GM21360 (cell line): ENCODE measurements at regions not wholly inside any gene's neighbourhood (a gene's known extent, or its start where the extent isn't known, plus 50 kb on each side); places are given as distances from the start of the nearest gene placed in this dataset.
"Not testable (repeated sequence)": the region's sequence is repeated elsewhere in the genome, so short reads cannot be mapped to it uniquely, and the experiment has no call there.

ENCODE experiments used
- ATAC-seq: cut with Tn5 transposase; IDR thresholded peaks from one replicate; pipeline ENCODE4 v1.9.1; 2021; ENCODE audit warnings: mild to moderate bottlenecking, moderate library complexity; ENCODE audit not compliant: unreplicated experiment

DNA sequence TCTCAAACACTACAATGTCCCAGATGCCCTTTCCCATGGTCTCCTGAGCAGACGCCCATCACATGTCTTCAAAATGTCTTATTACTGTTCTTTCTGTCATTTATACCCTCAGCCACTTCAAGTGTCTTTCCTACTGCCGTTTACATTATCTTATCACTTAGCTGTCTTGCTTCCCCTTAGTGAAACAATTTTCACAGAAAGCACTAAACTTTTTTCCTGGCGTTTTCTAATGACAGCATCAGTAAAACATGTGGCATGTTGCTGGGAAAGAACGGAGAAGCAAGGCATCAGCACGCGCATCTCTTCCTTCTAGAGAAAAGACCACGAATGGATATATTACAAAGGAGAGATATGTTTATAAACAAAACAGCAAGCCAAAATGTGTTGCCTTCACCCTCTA, 189.7 kb upstream of the SLIT2 start:
- no peak for ATAC-seq

DNA sequence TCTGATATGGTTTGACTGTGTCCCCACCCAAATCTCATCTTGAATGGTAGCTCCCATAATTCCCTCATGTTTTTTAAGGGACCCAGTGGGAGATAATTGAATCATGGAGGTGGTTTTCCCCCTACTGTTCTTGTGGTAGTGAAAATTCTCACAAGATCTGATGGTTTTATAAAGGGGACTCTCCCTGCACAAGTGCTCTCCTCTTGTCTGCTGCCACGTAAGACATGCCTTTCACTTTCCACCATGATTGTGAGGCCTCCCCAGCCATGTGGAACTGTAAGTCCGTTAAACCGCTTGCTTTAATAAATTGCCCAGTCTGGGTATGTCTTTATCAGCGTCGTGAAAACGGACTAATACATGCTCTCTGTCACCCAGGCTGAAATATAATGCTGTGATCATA, 200.9 kb upstream of the SLIT2 start:
- ATAC-seq: no peak

DNA sequence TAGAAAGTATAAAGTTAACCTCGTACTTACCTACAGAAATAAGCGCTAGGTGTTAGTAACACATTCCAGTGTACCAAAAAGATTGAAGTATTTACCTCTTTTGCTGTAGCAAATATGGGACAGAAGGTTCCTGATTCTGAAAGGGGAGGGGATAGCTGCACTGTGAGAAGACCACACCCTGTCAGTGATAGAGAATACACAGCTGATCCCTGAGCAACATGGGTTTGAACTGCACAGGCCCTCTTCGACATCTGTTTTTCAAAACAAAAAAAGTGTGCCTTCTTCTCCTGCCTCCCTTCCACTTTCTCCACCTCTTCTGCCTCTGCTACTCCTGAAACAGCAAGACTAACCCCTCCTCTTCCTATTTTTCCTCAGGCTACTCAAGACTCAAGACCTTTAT, 201.8 kb upstream of the SLIT2 start:
- ATAC-seq: no peak

DNA sequence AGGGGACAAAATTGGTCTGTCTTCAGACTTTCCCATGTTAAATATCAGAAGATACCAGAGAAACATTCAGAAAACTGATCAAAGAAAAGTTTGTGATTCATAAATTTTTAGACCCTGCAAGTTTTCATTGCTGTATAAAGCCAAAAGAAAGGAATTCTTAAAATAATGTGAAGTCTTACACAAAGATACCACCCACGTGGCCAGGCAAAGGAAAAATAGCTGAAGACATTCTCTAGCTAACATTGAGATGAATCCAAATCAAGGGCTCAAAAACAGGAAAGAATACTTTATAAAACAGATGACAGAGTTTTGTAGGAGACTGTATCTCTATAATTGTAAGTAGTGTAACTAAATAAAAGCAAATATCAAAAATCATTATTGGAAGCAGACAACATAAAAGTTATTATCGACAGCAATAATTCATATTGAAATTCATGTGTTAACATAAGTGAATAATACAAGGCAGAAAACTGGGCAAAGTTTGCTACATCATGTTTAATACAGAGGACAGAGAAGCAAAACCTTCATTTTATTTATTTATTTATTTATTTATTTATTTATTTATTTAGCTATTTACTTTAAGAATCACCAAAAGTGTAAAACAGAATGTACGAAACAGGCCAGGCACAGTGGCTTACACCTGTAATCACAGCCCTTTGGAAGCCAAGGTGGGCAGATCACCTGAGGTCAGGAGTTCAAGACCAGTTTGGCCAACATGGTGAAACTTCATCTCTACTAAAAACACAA, 204.6 kb upstream of the SLIT2 start:
- ATAC-seq: no peak

- ATAC-seq: no peak
Observed at GRCh38 chr4:20046179-20046578, 205.5 kb upstream of the SLIT2 start.

DNA sequence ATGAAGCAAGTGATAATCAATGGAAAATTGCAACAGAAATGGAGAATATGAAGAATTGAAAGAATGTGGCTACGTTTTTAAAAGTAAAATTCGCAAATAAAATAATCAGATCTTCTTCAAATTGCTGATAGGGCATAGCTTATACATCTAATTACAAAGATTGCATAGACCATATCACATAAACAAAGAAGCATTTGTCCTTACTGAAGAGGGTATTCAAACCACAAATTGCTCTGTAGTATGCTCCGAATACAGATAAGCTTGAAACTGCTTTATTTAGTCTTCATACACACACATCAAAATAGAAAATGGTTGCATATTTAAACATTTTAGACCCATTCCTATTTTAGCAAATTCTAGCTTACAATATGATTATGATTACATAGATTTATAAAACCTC, 206.7 kb upstream of the SLIT2 start:
- ATAC-seq: no peak

DNA sequence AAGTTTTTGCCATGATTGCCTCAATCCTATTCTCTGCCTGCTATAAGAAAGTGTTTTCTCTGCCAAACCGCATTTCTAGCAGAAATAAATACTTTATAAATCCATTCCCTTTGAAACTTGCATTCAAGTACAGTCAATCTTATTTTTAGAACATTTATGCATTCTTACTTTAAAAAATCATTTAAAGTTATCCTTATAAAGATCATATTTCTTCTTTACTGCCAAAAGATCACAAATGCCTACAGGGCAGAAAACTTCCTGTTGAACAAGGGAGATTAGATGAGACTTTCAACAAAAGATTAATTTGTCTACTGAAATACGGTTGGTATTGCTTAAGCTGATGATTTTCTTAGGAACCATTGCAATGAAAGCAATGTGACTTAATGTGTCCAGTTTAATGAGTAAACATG, 207.2 kb upstream of the SLIT2 start:
- no peak for ATAC-seq

GRCh38 chr4:20043991-20044390, 207.7 kb upstream of the SLIT2 start:
- ATAC-seq: no peak

DNA sequence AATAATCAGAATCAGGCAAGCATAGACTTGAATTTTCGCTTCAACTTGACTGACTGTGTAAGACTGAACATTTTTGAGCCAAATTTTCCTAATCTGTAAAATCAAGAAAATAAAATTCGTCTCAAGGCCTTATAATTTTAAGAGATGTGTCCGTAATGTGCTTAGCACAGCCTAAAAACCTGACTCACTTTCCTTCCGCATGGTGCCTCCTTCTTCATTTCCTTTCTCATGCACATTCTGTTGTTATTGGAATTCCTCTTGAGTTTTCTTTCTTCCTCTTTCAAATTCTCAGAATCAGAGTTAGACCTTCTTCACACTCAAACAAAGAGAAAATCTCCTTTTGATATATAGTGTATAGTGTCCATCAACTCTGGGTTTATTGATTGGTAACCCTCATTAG, 208.9 kb upstream of the SLIT2 start:
- no peak for ATAC-seq

- no peak for ATAC-seq
Observed at GRCh38 chr4:20041839-20042407, 209.8 kb upstream of the SLIT2 start.

DNA sequence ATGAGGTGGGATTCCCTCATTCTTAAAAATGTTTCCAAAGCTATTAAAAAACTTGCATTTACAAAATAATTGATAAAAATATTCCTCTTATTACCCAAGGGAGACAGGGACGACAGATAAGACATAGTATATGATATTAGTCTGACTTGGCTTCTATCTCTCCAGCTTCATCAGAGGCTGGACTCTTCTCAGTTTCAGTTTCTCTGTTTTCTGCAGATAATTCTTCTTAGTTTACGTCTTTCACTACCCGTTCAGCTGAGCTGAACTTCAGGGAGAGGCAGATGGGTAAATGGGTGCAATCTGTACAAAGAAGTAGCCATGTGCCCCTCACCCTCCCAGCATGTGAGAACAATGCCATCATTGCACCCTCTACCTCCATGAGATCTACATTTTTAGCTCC, 214.0 kb upstream of the SLIT2 start:
- ATAC-seq: no peak

GRCh38 chr4:20030108-20030507, 221.6 kb upstream of the SLIT2 start:
- ATAC-seq: no peak

DNA sequence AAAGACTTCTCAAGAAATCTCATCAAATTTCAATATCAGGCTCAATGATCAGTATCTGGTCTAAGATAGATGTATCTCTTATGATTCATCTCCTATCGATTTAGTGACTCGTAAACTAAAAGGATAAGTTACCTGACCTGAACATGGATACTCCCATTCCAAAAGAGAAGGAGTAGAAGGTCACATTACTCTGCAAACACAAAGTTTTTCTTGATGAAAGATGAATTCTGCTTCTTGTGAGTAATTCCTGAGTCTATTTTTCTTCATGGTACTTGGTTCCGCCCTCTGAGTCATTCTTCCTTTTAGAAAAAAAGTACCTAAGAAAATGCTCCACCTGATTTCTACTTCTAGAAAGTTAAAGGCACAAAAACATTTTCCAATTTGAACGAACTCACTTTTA, 223.1 kb upstream of the SLIT2 start:
- no peak for ATAC-seq

DNA sequence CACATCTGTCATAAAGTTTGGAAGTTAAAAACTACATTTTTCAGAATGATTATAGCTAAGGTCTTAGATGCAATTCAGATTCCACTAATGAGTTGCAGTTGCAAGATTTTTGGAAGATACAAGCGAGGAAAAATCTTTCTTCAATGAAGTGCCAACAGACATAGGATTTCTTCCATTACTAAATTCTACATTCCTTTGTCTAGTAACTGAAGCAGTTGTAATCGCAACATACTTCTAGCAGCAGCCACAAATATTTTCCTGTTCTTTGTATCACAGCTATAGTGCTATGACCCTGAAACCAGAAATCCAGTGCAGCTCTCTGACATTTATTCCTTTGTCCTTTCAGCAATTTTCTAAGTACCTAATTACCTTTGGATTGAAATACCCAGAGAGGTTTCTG, 225.2 kb upstream of the SLIT2 start:
- no peak for ATAC-seq

DNA sequence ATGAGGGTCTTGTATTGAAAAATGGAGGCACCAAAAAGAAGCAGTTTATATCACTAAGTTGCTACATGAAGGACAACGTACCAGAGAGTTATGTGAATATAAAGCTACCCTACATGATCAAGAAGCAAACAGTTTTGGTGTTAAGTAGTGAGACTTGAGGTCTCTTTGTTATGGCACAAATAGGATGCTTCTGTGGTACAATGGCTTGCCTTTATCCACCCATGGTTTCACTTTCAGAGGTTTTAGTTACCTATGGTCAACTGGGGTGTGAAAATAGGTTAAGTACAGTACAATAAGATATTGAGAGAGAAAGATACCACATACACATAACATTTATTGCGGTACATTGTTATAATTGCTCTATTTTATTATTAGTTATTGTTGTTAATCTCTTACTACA, 229.2 kb upstream of the SLIT2 start:
- ATAC-seq: no peak

DNA sequence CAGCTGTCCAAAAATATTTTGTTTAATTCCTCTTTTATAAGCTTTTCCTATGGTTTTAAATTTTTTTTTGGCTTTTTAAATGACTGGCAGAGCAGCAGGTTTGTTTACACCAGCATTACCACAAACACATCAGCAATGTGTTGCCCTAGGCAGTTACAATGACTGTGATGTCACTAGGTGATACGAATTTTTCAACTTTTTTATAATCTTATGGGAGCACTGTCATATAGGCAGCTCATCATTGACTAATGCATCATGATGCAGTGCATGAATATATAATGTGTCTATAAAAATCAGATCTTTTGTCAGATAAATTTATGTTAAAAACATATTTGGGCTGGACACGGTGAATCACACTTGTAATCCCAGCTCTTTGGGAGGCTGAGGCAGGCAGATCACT, 231.6 kb upstream of the SLIT2 start:
- ATAC-seq: no peak

- no peak for ATAC-seq
Observed at GRCh38 chr4:20019310-20020015, 232.2 kb upstream of the SLIT2 start.

DNA sequence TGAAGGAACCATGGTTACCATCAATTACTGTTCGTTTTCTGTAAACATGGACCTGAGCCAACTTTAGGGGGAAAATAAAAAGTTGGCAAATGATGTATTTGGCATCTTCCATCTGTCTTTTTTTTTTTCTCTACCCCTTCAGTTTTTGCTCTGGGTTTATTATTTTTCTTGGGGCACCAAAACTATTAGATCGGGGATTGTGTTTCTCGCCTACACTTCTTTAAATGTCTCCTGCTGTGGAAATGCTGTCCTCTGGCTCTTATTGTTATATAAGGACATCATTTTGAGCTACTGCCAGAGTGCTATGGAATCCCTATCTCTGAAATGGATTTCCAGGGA, 234.0 kb upstream of the SLIT2 start:
- ATAC-seq: no peak

- ATAC-seq: no peak
Observed at GRCh38 chr4:20017070-20017776, 234.5 kb upstream of the SLIT2 start.

GRCh38 chr4:20015636-20016224, 236.0 kb upstream of the SLIT2 start:
- no peak for ATAC-seq

DNA sequence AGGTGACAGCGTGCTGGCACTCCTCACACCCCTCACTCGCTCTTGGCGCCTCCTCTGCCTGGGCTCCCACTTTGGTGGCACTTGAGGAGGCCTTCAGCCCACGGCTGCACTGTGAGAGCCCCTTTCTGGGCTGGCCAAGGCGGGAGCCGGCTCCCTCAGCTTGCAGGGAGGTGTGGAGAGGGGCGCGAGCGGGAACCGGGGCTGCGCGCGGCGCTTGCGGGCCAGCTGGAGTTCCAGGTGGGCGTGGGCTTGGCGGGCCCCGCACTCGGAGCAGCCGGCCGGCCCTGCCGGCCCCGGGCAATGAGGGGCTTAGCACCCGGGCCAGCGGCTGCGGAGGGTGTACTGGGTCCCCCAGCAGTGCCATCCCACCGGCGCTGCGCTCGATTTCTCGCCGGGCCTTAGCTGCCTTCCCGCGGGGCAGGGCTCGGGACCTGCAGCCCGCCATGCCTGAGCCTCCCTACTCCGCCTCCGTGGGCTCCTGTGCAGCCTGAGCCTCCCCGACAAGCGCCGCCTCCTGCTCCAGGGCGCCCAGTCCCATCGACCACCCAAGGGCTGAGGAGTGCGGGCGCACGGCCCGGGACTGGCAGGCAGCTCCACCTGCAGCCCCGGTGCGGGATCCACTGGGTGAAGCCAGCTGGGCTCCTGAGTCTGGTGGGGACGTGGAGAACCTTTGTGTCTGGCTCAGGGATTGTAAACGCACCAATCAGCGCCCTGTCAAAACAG, 247.7 kb upstream of the SLIT2 start:
- ATAC-seq: not testable (repeated sequence)
